SU-DHL-6 (cell line): ENCODE measurements at regions not wholly inside any gene's neighbourhood (a gene's known extent, or its start where the extent isn't known, plus 50 kb on each side); places are given as distances from the start of the nearest gene placed in this dataset.

Experiments
- EZH2phosphoT487 ChIP-seq: fragments of 200-600 bp; sonication (generic), shearing (Covaris generic); conservative IDR thresholded peaks from 2 replicates; pipeline ENCODE4 v1.6.1; 2018; ENCODE audit warnings: mild to moderate bottlenecking, antibody characterized with exemption, low read length, moderate library complexity, mixed read lengths
- TF ChIP-seq, protein P1 (sequence below): fragments of 200-600 bp; sonication (generic); IDR thresholded peaks from one replicate; pipeline ENCODE4 v1.5.1; 2017; ENCODE audit warnings: antibody characterized with exemption, mild to moderate bottlenecking, low read length, moderate library complexity; ENCODE audit not compliant: insufficient read depth, poor library complexity, severe bottlenecking

DNA sequence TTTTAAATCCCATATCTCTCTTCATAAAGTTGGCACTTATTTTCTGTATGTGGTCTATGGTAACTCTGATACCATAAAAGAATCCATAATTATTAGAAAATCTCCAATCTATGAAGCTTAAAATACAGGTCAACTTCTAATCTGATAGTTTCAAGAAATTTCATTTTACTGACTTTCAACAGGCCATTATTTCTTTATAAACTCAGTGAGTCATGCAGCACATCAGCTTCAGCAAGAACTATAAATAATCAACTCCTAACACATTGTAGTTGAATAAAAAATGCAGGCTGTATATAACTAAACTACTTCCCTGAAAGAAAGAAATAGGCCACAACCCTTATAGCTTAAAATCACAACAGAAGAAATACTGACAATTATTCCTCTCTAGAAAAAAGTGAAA lies 204.3 kb upstream of the CCDC150 start:
- TF ChIP-seq, protein P1, sequence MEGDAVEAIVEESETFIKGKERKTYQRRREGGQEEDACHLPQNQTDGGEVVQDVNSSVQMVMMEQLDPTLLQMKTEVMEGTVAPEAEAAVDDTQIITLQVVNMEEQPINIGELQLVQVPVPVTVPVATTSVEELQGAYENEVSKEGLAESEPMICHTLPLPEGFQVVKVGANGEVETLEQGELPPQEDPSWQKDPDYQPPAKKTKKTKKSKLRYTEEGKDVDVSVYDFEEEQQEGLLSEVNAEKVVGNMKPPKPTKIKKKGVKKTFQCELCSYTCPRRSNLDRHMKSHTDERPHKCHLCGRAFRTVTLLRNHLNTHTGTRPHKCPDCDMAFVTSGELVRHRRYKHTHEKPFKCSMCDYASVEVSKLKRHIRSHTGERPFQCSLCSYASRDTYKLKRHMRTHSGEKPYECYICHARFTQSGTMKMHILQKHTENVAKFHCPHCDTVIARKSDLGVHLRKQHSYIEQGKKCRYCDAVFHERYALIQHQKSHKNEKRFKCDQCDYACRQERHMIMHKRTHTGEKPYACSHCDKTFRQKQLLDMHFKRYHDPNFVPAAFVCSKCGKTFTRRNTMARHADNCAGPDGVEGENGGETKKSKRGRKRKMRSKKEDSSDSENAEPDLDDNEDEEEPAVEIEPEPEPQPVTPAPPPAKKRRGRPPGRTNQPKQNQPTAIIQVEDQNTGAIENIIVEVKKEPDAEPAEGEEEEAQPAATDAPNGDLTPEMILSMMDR, result no peak
- no peak for TF ChIP-seq EZH2phosphoT487
